SK-N-SH (cell line): ENCODE measurements at regions not wholly inside any gene's neighbourhood (a gene's known extent, or its start where the extent isn't known, plus 50 kb on each side); places are given as distances from the start of the nearest gene placed in this dataset.

Source experiments
- CTCF ChIA-PET: fragments of 300-600, 350-600 bp; formaldehyde crosslinking; extraction: SDS; loops from one replicate; lab custom pipeline; 2021; lab: Yijun Ruan, JAX
- POLR2A ChIA-PET: fragments of 350-600 bp; sonication (Branson Sonifier 250); formaldehyde crosslinking; extraction: SDS; loops from one replicate; lab custom pipeline; 2020; ENCODE audit warnings: antibody characterized with exemption, inconsistent platforms; lab: Yijun Ruan, JAX
- DNase-seq: peaks from one replicate; pipeline ENCODE4 v3.0.0; 2012
- H2AFZ ChIP-seq: fragments of 200-600 bp; sonication (generic); 2 replicates; pipeline ENCODE4 v1.8.1; 2016; ENCODE audit warnings: antibody characterized with exemption, mild to moderate bottlenecking, low read depth
- H3F3A ChIP-seq: fragments of 200-600 bp; sonication (generic); replicated peaks from 2 replicates; pipeline ENCODE3; 2016; ENCODE audit warnings: antibody characterized with exemption, mild to moderate bottlenecking; ENCODE audit not compliant: insufficient read depth
- H3K27ac ChIP-seq, 2 experiments: fragments of 200-500 bp in 1 of 2; fragments of 200-600 bp in 1 of 2; sonication (Bioruptor generic) in 1 of 2; sonication (generic), shearing (Covaris generic) in 1 of 2; 2 replicates each; pipeline versions ENCODE4 v1.5.1 to v1.6.1; 2014 to 2016; ENCODE audit warnings: low read depth in 2 of 2, inconsistent platforms in 1 of 2, low read length in 1 of 2, mild to moderate bottlenecking in 1 of 2, mixed read lengths in 1 of 2
- H3K27me3 ChIP-seq: fragments of 200-600 bp; sonication (generic), shearing (Covaris generic); 2 replicates; pipeline ENCODE4 v1.6.1; 2016; ENCODE audit warnings: mixed run types; ENCODE audit not compliant: insufficient read depth
- H3K36me3 ChIP-seq, 2 experiments: fragments of 200-500 bp in 1 of 2; fragments of 200-600 bp in 1 of 2; sonication (Bioruptor generic) in 1 of 2; sonication (generic) in 1 of 2; replicated peaks in 1 of 2; 2 replicates each; pipeline versions ENCODE3 to v1.5.1; 2014 to 2016; ENCODE audit warnings: low read length in 1 of 2, mild to moderate bottlenecking in 1 of 2; ENCODE audit not compliant: insufficient read depth in 2 of 2, control insufficient read depth in 1 of 2
- H3K4me1 ChIP-seq, 2 experiments: fragments of 200-500 bp in 1 of 2; fragments of 200-600 bp in 1 of 2; sonication (Bioruptor generic) in 1 of 2; sonication (generic), shearing (Covaris generic) in 1 of 2; 2 replicates each; pipeline versions ENCODE4 v1.5.1 to v1.6.1; 2014 to 2016; ENCODE audit warnings: low read depth in 1 of 2, low read length in 1 of 2, mixed run types in 1 of 2; ENCODE audit not compliant: insufficient read depth in 2 of 2, control insufficient read depth in 1 of 2
- H3K4me2 ChIP-seq: fragments of 200-600 bp; sonication (generic), shearing (Covaris generic); 2 replicates; pipeline ENCODE4 v1.6.1; 2017; ENCODE audit warnings: mixed run types
- H3K4me3 ChIP-seq, 2 experiments: fragments of 200-500 bp in 1 of 2; fragments of 200-600 bp in 1 of 2; sonication (Bioruptor generic) in 1 of 2; sonication (generic), shearing (Covaris generic) in 1 of 2; 2 replicates each; pipeline versions ENCODE4 v1.5.1 to v1.8.1; 2014 to 2016; ENCODE audit warnings: low read depth in 2 of 2, inconsistent platforms in 1 of 2, low read length in 1 of 2, mild to moderate bottlenecking in 1 of 2, mixed read lengths in 1 of 2, moderate library complexity in 1 of 2
- H3K79me2 ChIP-seq: fragments of 200-600 bp; sonication (generic); 2 replicates; pipeline ENCODE4 v1.8.1; 2017; ENCODE audit warnings: mild to moderate bottlenecking; ENCODE audit not compliant: insufficient read depth
- H3K9ac ChIP-seq: fragments of 200-600 bp; sonication (generic); 2 replicates; pipeline ENCODE4 v1.6.1; 2017; ENCODE audit warnings: mixed run types
- H3K9me2 ChIP-seq: fragments of 200-600 bp; sonication (generic); 2 replicates; pipeline ENCODE4 v1.6.1; 2017; ENCODE audit warnings: mixed run types
- H3K9me3 ChIP-seq: fragments of 200-600 bp; sonication (generic); 2 replicates; pipeline ENCODE4 v1.6.1; 2017; ENCODE audit warnings: mixed run types, mild to moderate bottlenecking, moderate library complexity
- H4K20me1 ChIP-seq: fragments of 200-600 bp; sonication (generic); 2 replicates; pipeline ENCODE4 v1.6.1; 2017; ENCODE audit warnings: mild to moderate bottlenecking, mixed run types; ENCODE audit not compliant: insufficient read depth
- CHD2 ChIP-seq: fragments of 150-350 bp; IDR thresholded peaks from 2 replicates; pipeline ENCODE4 v1.6.1; 2018; ENCODE audit warnings: low read length; ENCODE audit not compliant: partially characterized antibody
- ELF1 ChIP-seq: IDR thresholded peaks from 2 replicates; pipeline ENCODE4 v1.4.0; 2012
- EP300 ChIP-seq, 2 experiments: IDR thresholded peaks; 2 replicates each; pipeline versions ENCODE4 v1.4.0 to v1.6.1; 2012; ENCODE audit warnings: borderline replicate concordance in 1 of 2, low read depth in 1 of 2, low read length in 1 of 2
- EZH2phosphoT487 ChIP-seq: fragments of 200-600 bp; sonication (generic); IDR thresholded peaks from 2 replicates; pipeline ENCODE4 v1.6.1; 2017; ENCODE audit warnings: low read depth, mixed run types, mild to moderate bottlenecking, antibody characterized with exemption, moderate library complexity, borderline replicate concordance
- FOXJ3 ChIP-seq: sonication (generic); formaldehyde crosslinking; IDR thresholded peaks from 2 replicates; pipeline ENCODE4 v1.5.1; 2020; ENCODE audit warnings: mild to moderate bottlenecking, missing genetic modification reagents
- FOXM1 ChIP-seq: IDR thresholded peaks from 2 replicates; pipeline ENCODE4 v1.4.0; 2012; ENCODE audit warnings: low read depth, mild to moderate bottlenecking
- GATA2 ChIP-seq: sonication (generic); formaldehyde crosslinking; IDR thresholded peaks from 2 replicates; pipeline ENCODE4 v1.5.0; 2020; ENCODE audit warnings: mild to moderate bottlenecking, missing genetic modification reagents
- JUND ChIP-seq: IDR thresholded peaks from 2 replicates; pipeline ENCODE4 v1.4.0; 2012
- NRF1 ChIP-seq: IDR thresholded peaks from 2 replicates; pipeline ENCODE4 v1.6.1; 2012; ENCODE audit warnings: low read depth, mild to moderate bottlenecking, low read length
- RAD21 ChIP-seq: IDR thresholded peaks from 2 replicates; pipeline ENCODE4 v1.6.1; 2012; ENCODE audit warnings: mild to moderate bottlenecking, low read length
- RXRA ChIP-seq: IDR thresholded peaks from 2 replicates; pipeline ENCODE4 v1.4.0; 2012; ENCODE audit warnings: low read depth, mild to moderate bottlenecking, borderline replicate concordance
- SMC3 ChIP-seq: IDR thresholded peaks from 2 replicates; pipeline ENCODE4 v1.6.1; 2012; ENCODE audit warnings: low read depth, low read length, improper control_type of control experiment
- TCF12 ChIP-seq: IDR thresholded peaks from 2 replicates; pipeline ENCODE4 v1.4.0; 2012
- USF2 ChIP-seq: fragments of 150-350 bp; IDR thresholded peaks from 2 replicates; pipeline ENCODE4 v1.6.1; 2017; ENCODE audit warnings: antibody characterized with exemption, low read length, low read depth, borderline replicate concordance
- WGBS: methylation state at CpG from one replicate; pipeline ENCODE4 v1.1.6; 2017; ENCODE audit warnings: low lambda C conversion rate; 5-methylcytosine and 5-hydroxymethylcytosine counted together
- TF ChIP-seq, protein P1 (sequence below): IDR thresholded peaks from 2 replicates; pipeline ENCODE4; 2012
- TF ChIP-seq, protein P2 (sequence below): IDR thresholded peaks from 2 replicates; pipeline ENCODE4 v1.4.0; 2012; ENCODE audit warnings: low read depth
- TF ChIP-seq, protein P3 (sequence below): IDR thresholded peaks from 2 replicates; pipeline ENCODE4 v1.4.0; 2012; ENCODE audit warnings: low read depth, borderline replicate concordance

DNA sequence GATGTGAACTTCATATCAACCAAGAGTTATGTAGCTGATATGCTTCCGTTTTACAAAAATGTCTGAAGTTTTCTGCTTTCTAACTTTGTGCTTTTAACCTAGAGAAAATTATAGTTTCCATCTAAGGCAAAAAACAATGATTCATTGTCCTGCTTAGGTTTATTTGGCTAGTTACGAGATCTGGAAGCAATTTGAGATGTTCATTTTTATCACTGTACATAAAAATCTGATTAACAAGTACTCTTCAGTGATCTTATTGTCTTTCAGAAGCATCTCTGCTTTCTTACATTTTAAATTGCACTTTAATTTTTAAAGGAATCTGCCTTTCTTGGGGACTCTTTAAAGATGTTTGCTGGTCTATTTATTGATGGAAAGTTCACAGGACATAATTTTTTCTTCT lies 188.1 kb downstream of the RFC3 start:
- Histone ChIP-seq H3K9me2 (no peaks in the 10 kb centered on the region), H2AFZ (no peak overlapping the region), H3K4me1 (peaks cover 0 to 15% of the 10 kb centered on the region in 2 experiments; a peak in 2 of 4 replicates), H3K9ac (no peak overlapping the region), H3F3A (no peaks in the 10 kb centered on the region), H3K36me3 (no peaks in the 10 kb centered on the region), H3K27me3 (no peaks in the 10 kb centered on the region), H4K20me1 (no peaks in the 10 kb centered on the region), H3K27ac (peak overlapping the region in 1 of 2 experiments; percentile 22; a peak in 1 of 4 replicates), H3K9me3 (no peaks in the 10 kb centered on the region), H3K79me2 (no peaks in the 10 kb centered on the region), H3K4me3 (no peak overlapping the region), H3K4me2 (no peak overlapping the region)
- TF ChIP-seq FOXJ3 (CRISPR knock-in tag) (no peak), USF2 (no peak), FOXM1 (no peak), ELF1 (no peak), NRF1 (no peak), RAD21 (no peak), CHD2 (no peak), JUND (no peak), EP300 (IDR thresholded peaks at IDR 0.05; ENCODE audit: borderline replicate concordance in 1 of 2, low read depth in 1 of 2, low read length in 1 of 2) (peak in 1 of 2 experiments; percentile 47; a peak in 1 of 4 replicates), SMC3 (no peak), TCF12 (peak; percentile 44), RXRA (no peak), GATA2 (no peak), EZH2phosphoT487 (no peak)
- TF ChIP-seq, protein P1, sequence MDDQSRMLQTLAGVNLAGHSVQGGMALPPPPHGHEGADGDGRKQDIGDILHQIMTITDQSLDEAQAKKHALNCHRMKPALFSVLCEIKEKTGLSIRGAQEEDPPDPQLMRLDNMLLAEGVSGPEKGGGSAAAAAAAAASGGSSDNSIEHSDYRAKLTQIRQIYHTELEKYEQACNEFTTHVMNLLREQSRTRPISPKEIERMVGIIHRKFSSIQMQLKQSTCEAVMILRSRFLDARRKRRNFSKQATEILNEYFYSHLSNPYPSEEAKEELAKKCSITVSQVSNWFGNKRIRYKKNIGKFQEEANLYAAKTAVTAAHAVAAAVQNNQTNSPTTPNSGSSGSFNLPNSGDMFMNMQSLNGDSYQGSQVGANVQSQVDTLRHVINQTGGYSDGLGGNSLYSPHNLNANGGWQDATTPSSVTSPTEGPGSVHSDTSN = no peak
- TF ChIP-seq, protein P2, sequence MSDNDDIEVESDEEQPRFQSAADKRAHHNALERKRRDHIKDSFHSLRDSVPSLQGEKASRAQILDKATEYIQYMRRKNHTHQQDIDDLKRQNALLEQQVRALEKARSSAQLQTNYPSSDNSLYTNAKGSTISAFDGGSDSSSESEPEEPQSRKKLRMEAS = no peak
- TF ChIP-seq, protein P3, sequence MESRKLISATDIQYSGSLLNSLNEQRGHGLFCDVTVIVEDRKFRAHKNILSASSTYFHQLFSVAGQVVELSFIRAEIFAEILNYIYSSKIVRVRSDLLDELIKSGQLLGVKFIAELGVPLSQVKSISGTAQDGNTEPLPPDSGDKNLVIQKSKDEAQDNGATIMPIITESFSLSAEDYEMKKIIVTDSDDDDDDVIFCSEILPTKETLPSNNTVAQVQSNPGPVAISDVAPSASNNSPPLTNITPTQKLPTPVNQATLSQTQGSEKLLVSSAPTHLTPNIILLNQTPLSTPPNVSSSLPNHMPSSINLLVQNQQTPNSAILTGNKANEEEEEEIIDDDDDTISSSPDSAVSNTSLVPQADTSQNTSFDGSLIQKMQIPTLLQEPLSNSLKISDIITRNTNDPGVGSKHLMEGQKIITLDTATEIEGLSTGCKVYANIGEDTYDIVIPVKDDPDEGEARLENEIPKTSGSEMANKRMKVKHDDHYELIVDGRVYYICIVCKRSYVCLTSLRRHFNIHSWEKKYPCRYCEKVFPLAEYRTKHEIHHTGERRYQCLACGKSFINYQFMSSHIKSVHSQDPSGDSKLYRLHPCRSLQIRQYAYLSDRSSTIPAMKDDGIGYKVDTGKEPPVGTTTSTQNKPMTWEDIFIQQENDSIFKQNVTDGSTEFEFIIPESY = no peak
- DNase-seq = no peak
- WGBS = 52% methylated on average over 2 of the region's 2 CpGs
- ChIA-PET POLR2A (no interaction called here), CTCF (no interaction called here)
